Gastrocnemius medialis (tissue), 4 donors: ENCODE measurements at regions not wholly inside any gene's neighbourhood (a gene's known extent, or its start where the extent isn't known, plus 50 kb on each side); places are given as distances from the start of the nearest gene placed in this dataset.

Experiments used
- ATAC-seq, 2 donors: fragments of 150-250 bp; one replicate each; pipeline ENCODE4 v1.9.1; 2016
- DNase-seq, 2 donors: peaks; one replicate each; pipeline ENCODE4 v3.0.0-alpha.2; 2019
- H3K27ac ChIP-seq, 4 donors: fragments of 200-600 bp; sonication (generic); 1 replicate in 1 of 4; 2 replicates in 3 of 4; pipeline ENCODE4 v1.5.1; 2016 to 2018; ENCODE audit warnings: mild to moderate bottlenecking in 2 of 4, moderate library complexity in 1 of 4
- H3K27me3 ChIP-seq, 3 donors: fragments of 200-600 bp; sonication (generic) in 2 of 3; 1 replicate in 1 of 3; 2 replicates in 2 of 3; pipeline versions ENCODE4 v1.5.1 to v1.6.0; 2016 to 2019; ENCODE audit warnings: mild to moderate bottlenecking in 1 of 3, moderate library complexity in 1 of 3
- H3K36me3 ChIP-seq, 2 donors: fragments of 200-600 bp; sonication (generic) in 1 of 2; one replicate each; pipeline ENCODE4 v1.5.1; 2017 to 2018
- H3K4me1 ChIP-seq, 2 donors: fragments of 200-600 bp; sonication (generic) in 1 of 2; one replicate each; pipeline ENCODE4 v1.5.1; 2016 to 2017; ENCODE audit warnings: mild to moderate bottlenecking in 2 of 2
- H3K4me3 ChIP-seq, 4 donors: fragments of 200-600 bp; sonication (generic) in 3 of 4; 1 replicate in 1 of 4; 2 replicates in 3 of 4; pipeline ENCODE4 v1.5.1; 2016 to 2019; ENCODE audit warnings: mild to moderate bottlenecking in 2 of 4
- H3K9me3 ChIP-seq, 3 donors: fragments of 200-600 bp; sonication (generic) in 2 of 3; 1 replicate in 1 of 3; 2 replicates in 2 of 3; pipeline ENCODE4 v1.5.1; 2016 to 2019
- POLR2A ChIP-seq, 2 donors: fragments of 450-650 bp; IDR thresholded peaks; one replicate each; pipeline ENCODE4 v1.6.1; 2017; ENCODE audit warnings: antibody characterized with exemption in 2 of 2, mild to moderate bottlenecking in 2 of 2, moderate library complexity in 2 of 2
- in situ Hi-C, 4 donors: fragments of 200-750 bp; cut with MboI; loops; one replicate each; pipeline versions ENCODE4 v1.15.0 to v1.8.0; 2017; ENCODE audit warnings: low sequenced_read_pairs in 4 of 4
- intact Hi-C: fragments of 100-400 bp; cut with DNase I; formaldehyde crosslinking; loops from one replicate; pipeline ENCODE4 v1.15.1; 2023; ENCODE audit warnings: low total_unique reads
- TF ChIP-seq, protein P1 (sequence below), 5 experiments: fragments of 450-650 bp in 3 of 5; fragments of 200-600 bp in 2 of 5; sonication (generic) in 2 of 5; IDR thresholded peaks in 4 of 5; conservative IDR thresholded peaks in 1 of 5; 1 replicate in 4 of 5; 2 replicates in 1 of 5; pipeline ENCODE4 v1.5.1; 2016 to 2019; ENCODE audit warnings: antibody characterized with exemption in 5 of 5, mild to moderate bottlenecking in 3 of 5, moderate library complexity in 3 of 5

GRCh38 chr6:99073223-99073622, 125.5 kb upstream of the FBXL4 start:
- Histone ChIP-seq H3K4me3 (no peak overlapping the region), H3K36me3 (no peaks in the 10 kb centered on the region), H3K9me3 (no peaks in the 10 kb centered on the region), H3K27ac (no peak overlapping the region), H3K4me1 (no peaks in the 10 kb centered on the region), H3K27me3 (no peaks in the 10 kb centered on the region)
- in situ Hi-C loops (no loop called here), intact Hi-C loops (no loop called here)
- DNase-seq (no peak), ATAC-seq (no peak)
- TF ChIP-seq, protein P1, sequence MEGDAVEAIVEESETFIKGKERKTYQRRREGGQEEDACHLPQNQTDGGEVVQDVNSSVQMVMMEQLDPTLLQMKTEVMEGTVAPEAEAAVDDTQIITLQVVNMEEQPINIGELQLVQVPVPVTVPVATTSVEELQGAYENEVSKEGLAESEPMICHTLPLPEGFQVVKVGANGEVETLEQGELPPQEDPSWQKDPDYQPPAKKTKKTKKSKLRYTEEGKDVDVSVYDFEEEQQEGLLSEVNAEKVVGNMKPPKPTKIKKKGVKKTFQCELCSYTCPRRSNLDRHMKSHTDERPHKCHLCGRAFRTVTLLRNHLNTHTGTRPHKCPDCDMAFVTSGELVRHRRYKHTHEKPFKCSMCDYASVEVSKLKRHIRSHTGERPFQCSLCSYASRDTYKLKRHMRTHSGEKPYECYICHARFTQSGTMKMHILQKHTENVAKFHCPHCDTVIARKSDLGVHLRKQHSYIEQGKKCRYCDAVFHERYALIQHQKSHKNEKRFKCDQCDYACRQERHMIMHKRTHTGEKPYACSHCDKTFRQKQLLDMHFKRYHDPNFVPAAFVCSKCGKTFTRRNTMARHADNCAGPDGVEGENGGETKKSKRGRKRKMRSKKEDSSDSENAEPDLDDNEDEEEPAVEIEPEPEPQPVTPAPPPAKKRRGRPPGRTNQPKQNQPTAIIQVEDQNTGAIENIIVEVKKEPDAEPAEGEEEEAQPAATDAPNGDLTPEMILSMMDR (IDR thresholded peaks at IDR 0.05 in 4 of 5, conservative IDR thresholded peaks at IDR 0.05 in 1 of 5): no peak
- no peak for TF ChIP-seq POLR2A (IDR thresholded peaks at IDR 0.05)

- intact Hi-C loops: no loop called here
Observed at GRCh38 chr6:99066044-99066443, 118.3 kb upstream of the FBXL4 start.

DNA sequence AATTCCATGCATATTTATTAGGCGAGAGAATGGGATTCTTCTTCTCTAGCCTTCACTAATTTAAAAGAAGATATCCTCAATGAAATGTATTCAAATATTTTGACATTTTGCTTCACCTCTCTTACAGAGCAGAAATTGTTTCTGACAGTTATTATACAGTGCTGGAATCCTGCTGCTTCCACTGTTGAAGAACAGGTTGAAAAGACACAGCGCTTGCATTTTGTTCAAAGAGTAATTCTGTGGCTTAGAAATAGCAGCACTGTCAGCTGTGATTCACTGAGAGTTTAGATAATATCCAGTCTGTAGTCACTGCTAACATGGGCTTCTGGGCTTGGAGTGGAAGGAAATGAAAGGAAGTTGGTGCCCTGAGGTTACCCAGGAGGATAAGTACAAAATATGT, 117.1 kb upstream of the FBXL4 start:
- ATAC-seq: no peak
- in situ Hi-C loops: no loop called here
- Histone ChIP-seq H3K27ac (no peak overlapping the region), H3K4me1 (no peaks in the 10 kb centered on the region), H3K36me3 (no peaks in the 10 kb centered on the region), H3K4me3 (no peak overlapping the region), H3K27me3 (no peaks in the 10 kb centered on the region), H3K9me3 (no peaks in the 10 kb centered on the region)
- no peak for DNase-seq
- TF ChIP-seq, protein P1 (IDR thresholded peaks at IDR 0.05 in 4 of 5, conservative IDR thresholded peaks at IDR 0.05 in 1 of 5): no peak
- TF ChIP-seq POLR2A (IDR thresholded peaks at IDR 0.05): no peak
- intact Hi-C loops: no loop called here

More at GRCh38 chr6:99066044-99066443, 118.3 kb upstream of the FBXL4 start:
- no peaks in the 10 kb centered on the region for H3K36me3 ChIP-seq
- H3K27ac ChIP-seq: no peak overlapping the region
- no peak for TF ChIP-seq POLR2A (IDR thresholded peaks at IDR 0.05)
- TF ChIP-seq, protein P1 (IDR thresholded peaks at IDR 0.05 in 4 of 5, conservative IDR thresholded peaks at IDR 0.05 in 1 of 5): no peak
- H3K27me3 ChIP-seq: no peaks in the 10 kb centered on the region
- ATAC-seq (no peak), DNase-seq (no peak)
- H3K4me1 ChIP-seq: no peaks in the 10 kb centered on the region
- H3K9me3 ChIP-seq: no peaks in the 10 kb centered on the region
- in situ Hi-C loops: no loop called here
- H3K4me3 ChIP-seq: no peak overlapping the region

DNA sequence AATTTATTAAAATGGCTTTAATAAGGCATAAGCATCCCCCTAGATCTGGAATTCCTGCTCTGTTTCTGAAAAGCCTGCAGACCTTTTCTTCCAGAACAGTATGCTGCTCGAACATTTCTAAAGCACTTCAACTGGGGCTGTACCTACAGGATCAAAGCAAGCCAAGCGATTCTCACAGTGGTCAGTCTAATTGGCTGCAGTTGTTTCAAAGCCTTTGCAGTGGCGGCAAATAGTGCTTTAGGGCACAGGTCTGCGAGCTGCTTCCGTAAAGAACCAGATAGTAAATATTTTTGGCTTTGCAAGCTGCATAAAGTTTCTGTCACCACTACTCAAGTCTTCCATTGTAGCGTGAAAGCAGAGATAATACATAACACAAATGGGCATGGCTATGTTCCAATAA, 88.9 kb upstream of the FBXL4 start:
- Histone ChIP-seq H3K36me3 (no peaks in the 10 kb centered on the region), H3K27ac (no peak overlapping the region), H3K4me3 (no peak overlapping the region), H3K27me3 (no peaks in the 10 kb centered on the region), H3K4me1 (peaks cover 28 to 30% of the 10 kb centered on the region in 2 donors), H3K9me3 (no peaks in the 10 kb centered on the region)
- intact Hi-C loops (no loop called here), in situ Hi-C loops (no loop called here)
- TF ChIP-seq, protein P1 (IDR thresholded peaks at IDR 0.05 in 4 of 5, conservative IDR thresholded peaks at IDR 0.05 in 1 of 5): no peak
- no peak for TF ChIP-seq POLR2A (IDR thresholded peaks at IDR 0.05)
- DNase-seq (no peak), ATAC-seq (no peak)

GRCh38 chr6:99032396-99032795, 84.7 kb upstream of the FBXL4 start:
- intact Hi-C loops: loop anchor here (2.0 to 5.0 kb wide), 2 partner anchors 55 to 86 kb away; partner anchors contain the start of gene FBXL4
- Histone ChIP-seq H3K4me1 (peaks cover 17 to 26% of the 10 kb centered on the region in 2 donors), H3K27me3 (no peaks in the 10 kb centered on the region), H3K4me3 (no peak overlapping the region), H3K9me3 (no peaks in the 10 kb centered on the region), H3K36me3 (no peaks in the 10 kb centered on the region), H3K27ac (peak overlapping the region; percentile 35 to 73 (median 65))
- no peak for DNase-seq
- no peak for TF ChIP-seq POLR2A (IDR thresholded peaks at IDR 0.05)
- TF ChIP-seq, protein P1 (IDR thresholded peaks at IDR 0.05 in 4 of 5, conservative IDR thresholded peaks at IDR 0.05 in 1 of 5): no peak
- in situ Hi-C loops: no loop called here
- peak in 1 of 2 donors; percentile 84 for ATAC-seq
